ENCODE measurements at regions not wholly inside any gene's neighbourhood (a gene's known extent, or its start where the extent isn't known, plus 50 kb on each side); places are given as distances from the start of the nearest gene placed in this dataset.

DNA sequence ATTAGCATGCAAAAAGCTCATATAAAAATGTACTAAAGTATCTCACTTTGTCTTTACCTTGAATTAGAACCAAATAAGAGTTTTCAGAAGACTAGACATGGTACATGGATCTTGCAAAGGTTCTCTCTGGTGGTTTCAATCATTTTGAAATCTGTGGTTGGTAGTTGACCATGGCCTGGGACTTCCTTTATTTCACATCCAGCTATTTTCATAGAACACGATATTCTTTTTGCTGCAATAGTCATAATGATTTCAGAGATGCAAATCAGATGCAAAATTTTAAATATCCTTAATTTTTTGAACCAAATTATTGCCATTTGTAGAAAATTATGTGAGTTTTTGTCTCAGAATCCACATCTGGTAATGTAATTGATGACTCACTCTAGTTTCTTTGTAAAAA lies 375.1 kb upstream of the ZP4 start:
- Histone ChIP-seq H3K9ac (ENCODE audit: extremely low read depth, insufficient read length, low read length) (no peak overlapping the region), H2BK12ac (ENCODE audit: insufficient read length, low read depth, low read length) (no peak overlapping the region), H4K91ac (ENCODE audit: insufficient read length, low read depth, low read length) (no peak overlapping the region), H3K9me3 (ENCODE audit: control insufficient read depth, low read depth, low read length) (no peaks in the 10 kb centered on the region), H3K23me2 (ENCODE audit: insufficient read length, low read depth, low read length, poor library complexity, severe bottlenecking) (no peaks in the 10 kb centered on the region), H2BK15ac (ENCODE audit: low read depth, low read length) (no peak overlapping the region), H2AK5ac (ENCODE audit: insufficient read length, low read length) (no peak overlapping the region), H4K8ac (replicated peaks; ENCODE audit: insufficient read length, low read depth, low read length) (no peak overlapping the region), H3K4me2 (ENCODE audit: insufficient read depth, insufficient read length, low read length) (no peak overlapping the region), H4K20me1 (ENCODE audit: control insufficient read depth, insufficient read depth, insufficient read length) (no peaks in the 10 kb centered on the region), H3K23ac (ENCODE audit: insufficient read length, low read depth, low read length) (no peak overlapping the region), H2BK120ac (ENCODE audit: low read depth, low read length, poor library complexity, severe bottlenecking) (no peak overlapping the region), H3K56ac (ENCODE audit: insufficient read length, low read depth, low read length) (no peak overlapping the region), H3T11ph (ENCODE audit: low read length) (no peak overlapping the region), H2BK20ac (ENCODE audit: low read depth, low read length, poor library complexity, severe bottlenecking) (no peak overlapping the region), H3K4ac (ENCODE audit: low read depth, low read length) (no peak overlapping the region), H2BK5ac (ENCODE audit: insufficient read length, low read length) (no peak overlapping the region), H3K4me1 (ENCODE audit: insufficient read depth, low read length) (no peaks in the 10 kb centered on the region), H3K18ac (ENCODE audit: insufficient read length, low read depth, low read length) (no peak overlapping the region), H3K79me1 (ENCODE audit: insufficient read depth, low read depth, low read length, poor library complexity, severe bottlenecking) (no peaks in the 10 kb centered on the region), H4K5ac (ENCODE audit: insufficient read length, low read depth, low read length) (no peak overlapping the region), H3K14ac (ENCODE audit: insufficient read depth, low read length) (no peak overlapping the region), H3K79me2 (ENCODE audit: insufficient read depth, low read length) (no peaks in the 10 kb centered on the region), H3K27me3 (ENCODE audit: insufficient read depth, low read length) (no peaks in the 10 kb centered on the region), H3K27ac (ENCODE audit: insufficient read length, low read depth, low read length) (no peak overlapping the region), H2AFZ (ENCODE audit: low read length) (no peak overlapping the region)
- no peak for DNase-seq
- TF ChIP-seq, protein P1, sequence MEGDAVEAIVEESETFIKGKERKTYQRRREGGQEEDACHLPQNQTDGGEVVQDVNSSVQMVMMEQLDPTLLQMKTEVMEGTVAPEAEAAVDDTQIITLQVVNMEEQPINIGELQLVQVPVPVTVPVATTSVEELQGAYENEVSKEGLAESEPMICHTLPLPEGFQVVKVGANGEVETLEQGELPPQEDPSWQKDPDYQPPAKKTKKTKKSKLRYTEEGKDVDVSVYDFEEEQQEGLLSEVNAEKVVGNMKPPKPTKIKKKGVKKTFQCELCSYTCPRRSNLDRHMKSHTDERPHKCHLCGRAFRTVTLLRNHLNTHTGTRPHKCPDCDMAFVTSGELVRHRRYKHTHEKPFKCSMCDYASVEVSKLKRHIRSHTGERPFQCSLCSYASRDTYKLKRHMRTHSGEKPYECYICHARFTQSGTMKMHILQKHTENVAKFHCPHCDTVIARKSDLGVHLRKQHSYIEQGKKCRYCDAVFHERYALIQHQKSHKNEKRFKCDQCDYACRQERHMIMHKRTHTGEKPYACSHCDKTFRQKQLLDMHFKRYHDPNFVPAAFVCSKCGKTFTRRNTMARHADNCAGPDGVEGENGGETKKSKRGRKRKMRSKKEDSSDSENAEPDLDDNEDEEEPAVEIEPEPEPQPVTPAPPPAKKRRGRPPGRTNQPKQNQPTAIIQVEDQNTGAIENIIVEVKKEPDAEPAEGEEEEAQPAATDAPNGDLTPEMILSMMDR (conservative IDR thresholded peaks at IDR 0.05): no peak
- H3K4me1 Mint-ChIP-seq: no peaks in the 10 kb centered on the region
- H3K9me3 Mint-ChIP-seq: no peaks in the 10 kb centered on the region
- H3K27ac Mint-ChIP-seq: no peak overlapping the region
- H3K27me3 Mint-ChIP-seq (ENCODE audit: low read depth): no peaks in the 10 kb centered on the region
- H3K36me3 Mint-ChIP-seq (ENCODE audit: insufficient read depth in 1 of 3, low read depth in 3 of 3): no peaks in the 10 kb centered on the region; a peak in 1 of 7 replicates
- WGBS (ENCODE audit: extremely low coverage, insufficient read length, low lambda C conversion rate): no CpG with 5 or more reads among the region's 1 CpG
- no peak overlapping the region for H3K4me3 Mint-ChIP-seq
